Suprapubic skin (tissue), 4 donors: ENCODE measurements at regions not wholly inside any gene's neighbourhood (a gene's known extent, or its start where the extent isn't known, plus 50 kb on each side); places are given as distances from the start of the nearest gene placed in this dataset.

ENCODE experiments used
- DNase-seq, 2 donors: peaks; one replicate each; pipeline ENCODE4 v3.0.0-alpha.2; 2019; ENCODE audit warnings: low spot score in 2 of 2
- H3K27ac ChIP-seq: fragments of 200-600 bp; sonication (generic); one replicate; pipeline ENCODE4 v1.5.1; 2019
- H3K27me3 ChIP-seq: fragments of 200-600 bp; sonication (generic); one replicate; pipeline ENCODE4 v1.5.1; 2019
- H3K36me3 ChIP-seq: fragments of 200-600 bp; sonication (generic); one replicate; pipeline ENCODE4 v1.5.1; 2019
- H3K4me1 ChIP-seq: fragments of 200-600 bp; sonication (generic); one replicate; pipeline ENCODE4 v1.5.1; 2019
- H3K4me3 ChIP-seq: fragments of 200-600 bp; sonication (generic); one replicate; pipeline ENCODE4 v1.5.1; 2019; ENCODE audit warnings: mild to moderate bottlenecking
- H3K9me3 ChIP-seq: fragments of 200-600 bp; sonication (generic); one replicate; pipeline ENCODE4 v1.5.1; 2019
- EP300 ChIP-seq: sonication (generic); formaldehyde crosslinking; IDR thresholded peaks from one replicate; pipeline ENCODE4 v1.6.1; 2017; ENCODE audit warnings: antibody characterized with exemption
- POLR2A ChIP-seq, 2 donors: fragments of 450-650 bp; IDR thresholded peaks; one replicate each; pipeline ENCODE4 v1.6.1; 2017; ENCODE audit warnings: antibody characterized with exemption in 2 of 2, mild to moderate bottlenecking in 2 of 2, moderate library complexity in 2 of 2
- POLR2AphosphoS5 ChIP-seq, 3 donors: sonication (generic); formaldehyde crosslinking; IDR thresholded peaks; one replicate each; pipeline ENCODE4 v1.6.1; 2017; ENCODE audit warnings: antibody characterized with exemption in 3 of 3
- WGBS: methylation state at CpG from one replicate; pipeline ENCODE4 v1.1.5; 2018; 5-methylcytosine and 5-hydroxymethylcytosine counted together
- TF ChIP-seq, protein P1 (sequence below), 2 donors: fragments of 200-600 bp in 1 of 2; fragments of 450-650 bp in 1 of 2; sonication (generic) in 1 of 2; IDR thresholded peaks; one replicate each; pipeline ENCODE4 v1.5.1; 2016 to 2019; ENCODE audit warnings: antibody characterized with exemption in 2 of 2, mild to moderate bottlenecking in 1 of 2, moderate library complexity in 1 of 2

DNA sequence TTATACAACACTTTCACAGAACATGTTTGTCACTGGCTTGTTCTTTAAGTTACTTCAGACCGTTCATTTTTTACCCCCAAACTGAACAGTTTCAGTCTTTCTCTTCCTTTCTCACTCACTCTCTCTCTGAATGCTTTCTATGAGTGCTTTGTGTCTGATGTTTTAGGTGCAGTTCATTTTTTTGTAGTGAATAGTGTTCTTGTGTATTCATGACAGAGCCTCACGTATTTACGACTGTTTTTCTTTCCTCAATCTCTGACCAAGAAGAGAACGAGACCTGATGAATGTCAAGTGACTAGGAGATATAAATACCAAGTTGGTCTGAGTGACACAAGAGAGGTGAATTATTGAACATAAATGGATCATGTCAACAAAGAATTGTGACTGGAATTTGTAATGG, 1525.0 kb upstream of the MIR17HG start:
- TF ChIP-seq POLR2A (IDR thresholded peaks at IDR 0.05) (no peak), POLR2AphosphoS5 (IDR thresholded peaks at IDR 0.05) (no peak), EP300 (no peak)
- TF ChIP-seq, protein P1, sequence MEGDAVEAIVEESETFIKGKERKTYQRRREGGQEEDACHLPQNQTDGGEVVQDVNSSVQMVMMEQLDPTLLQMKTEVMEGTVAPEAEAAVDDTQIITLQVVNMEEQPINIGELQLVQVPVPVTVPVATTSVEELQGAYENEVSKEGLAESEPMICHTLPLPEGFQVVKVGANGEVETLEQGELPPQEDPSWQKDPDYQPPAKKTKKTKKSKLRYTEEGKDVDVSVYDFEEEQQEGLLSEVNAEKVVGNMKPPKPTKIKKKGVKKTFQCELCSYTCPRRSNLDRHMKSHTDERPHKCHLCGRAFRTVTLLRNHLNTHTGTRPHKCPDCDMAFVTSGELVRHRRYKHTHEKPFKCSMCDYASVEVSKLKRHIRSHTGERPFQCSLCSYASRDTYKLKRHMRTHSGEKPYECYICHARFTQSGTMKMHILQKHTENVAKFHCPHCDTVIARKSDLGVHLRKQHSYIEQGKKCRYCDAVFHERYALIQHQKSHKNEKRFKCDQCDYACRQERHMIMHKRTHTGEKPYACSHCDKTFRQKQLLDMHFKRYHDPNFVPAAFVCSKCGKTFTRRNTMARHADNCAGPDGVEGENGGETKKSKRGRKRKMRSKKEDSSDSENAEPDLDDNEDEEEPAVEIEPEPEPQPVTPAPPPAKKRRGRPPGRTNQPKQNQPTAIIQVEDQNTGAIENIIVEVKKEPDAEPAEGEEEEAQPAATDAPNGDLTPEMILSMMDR (IDR thresholded peaks at IDR 0.05): no peak
- no peak overlapping the region for H3K4me3 ChIP-seq
- H3K27ac ChIP-seq: no peak overlapping the region
- WGBS: 43% methylated on average over 4 of the region's 4 CpGs
- H3K27me3 ChIP-seq: no peaks in the 10 kb centered on the region
- peaks cover 6% of the 10 kb centered on the region for H3K9me3 ChIP-seq
- no peak for DNase-seq
- no peaks in the 10 kb centered on the region for H3K36me3 ChIP-seq
- no peaks in the 10 kb centered on the region for H3K4me1 ChIP-seq

DNA sequence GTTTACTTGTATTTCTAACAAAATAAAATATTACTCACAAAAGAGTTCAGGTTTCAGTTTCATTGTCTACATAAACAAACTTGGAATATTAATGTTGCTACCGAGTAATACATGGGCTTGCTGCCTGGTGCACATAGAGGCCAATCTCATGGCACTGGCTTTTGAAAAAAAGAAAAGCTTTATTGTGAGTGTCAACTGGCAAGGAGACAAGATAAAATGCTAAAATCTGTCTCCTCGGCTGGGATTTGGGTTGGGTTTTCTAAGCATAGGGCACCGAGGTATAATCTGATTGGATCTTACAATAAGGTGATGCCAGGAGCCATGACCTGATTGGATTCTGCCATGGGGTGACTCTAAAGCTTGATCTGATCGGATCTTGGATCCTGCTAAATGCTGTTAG, 1519.9 kb upstream of the MIR17HG start:
- Histone ChIP-seq H3K9me3 (no peaks in the 10 kb centered on the region), H3K4me3 (no peak overlapping the region), H3K4me1 (no peaks in the 10 kb centered on the region), H3K36me3 (no peaks in the 10 kb centered on the region), H3K27me3 (no peaks in the 10 kb centered on the region), H3K27ac (no peak overlapping the region)
- no peak for DNase-seq
- WGBS: 57% methylated on average over 4 of the region's 4 CpGs
- TF ChIP-seq EP300: no peak
- TF ChIP-seq POLR2AphosphoS5 (IDR thresholded peaks at IDR 0.05): no peak
- TF ChIP-seq, protein P1 (IDR thresholded peaks at IDR 0.05): no peak
- TF ChIP-seq POLR2A (IDR thresholded peaks at IDR 0.05): no peak

DNA sequence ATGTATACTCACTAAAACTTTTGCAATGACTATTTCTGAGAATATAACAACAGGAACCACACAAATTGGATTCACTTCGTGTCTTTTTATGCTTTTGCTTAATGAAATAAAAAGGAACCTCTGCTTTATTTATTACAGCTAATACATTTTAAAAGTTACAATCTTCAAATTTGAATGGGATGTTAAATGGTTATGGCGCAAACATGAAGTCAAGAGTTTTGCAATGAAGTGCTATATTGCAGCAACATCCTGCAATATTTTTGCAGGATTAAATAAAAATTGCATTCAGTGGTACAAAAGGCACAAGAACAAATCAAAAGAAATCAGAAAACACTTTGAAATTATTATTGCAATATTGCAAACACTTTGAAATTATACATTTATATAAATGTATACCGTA, 1519.0 kb upstream of the MIR17HG start:
- Histone ChIP-seq H3K4me1 (no peaks in the 10 kb centered on the region), H3K27me3 (no peaks in the 10 kb centered on the region), H3K4me3 (no peak overlapping the region), H3K27ac (no peak overlapping the region), H3K36me3 (no peaks in the 10 kb centered on the region), H3K9me3 (no peaks in the 10 kb centered on the region)
- no peak for DNase-seq
- TF ChIP-seq POLR2A (IDR thresholded peaks at IDR 0.05) (no peak), POLR2AphosphoS5 (IDR thresholded peaks at IDR 0.05) (no peak), EP300 (no peak)
- TF ChIP-seq, protein P1 (IDR thresholded peaks at IDR 0.05): no peak
- WGBS: 89% methylated on average over 3 of the region's 3 CpGs

DNA sequence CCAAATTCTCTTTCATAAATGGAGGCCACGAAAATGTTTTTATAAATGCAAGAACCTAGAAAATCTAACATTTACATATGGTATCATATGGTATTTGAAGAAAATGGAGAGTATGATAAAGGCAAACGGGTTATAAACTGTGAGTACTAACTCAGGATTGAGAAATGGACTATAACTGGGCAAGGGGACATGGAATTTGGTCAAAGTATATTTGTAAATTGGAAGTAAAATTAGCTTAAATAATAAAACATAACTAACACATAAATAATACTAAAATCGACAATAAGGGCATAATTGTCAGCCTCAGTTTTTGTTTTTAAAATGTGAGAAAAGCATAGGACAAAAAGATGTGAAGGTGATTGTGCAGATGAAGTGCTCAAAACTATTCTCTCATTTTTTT, 1516.3 kb upstream of the MIR17HG start:
- WGBS: 82% methylated on average over 3 of the region's 3 CpGs
- DNase-seq: no peak

DNA sequence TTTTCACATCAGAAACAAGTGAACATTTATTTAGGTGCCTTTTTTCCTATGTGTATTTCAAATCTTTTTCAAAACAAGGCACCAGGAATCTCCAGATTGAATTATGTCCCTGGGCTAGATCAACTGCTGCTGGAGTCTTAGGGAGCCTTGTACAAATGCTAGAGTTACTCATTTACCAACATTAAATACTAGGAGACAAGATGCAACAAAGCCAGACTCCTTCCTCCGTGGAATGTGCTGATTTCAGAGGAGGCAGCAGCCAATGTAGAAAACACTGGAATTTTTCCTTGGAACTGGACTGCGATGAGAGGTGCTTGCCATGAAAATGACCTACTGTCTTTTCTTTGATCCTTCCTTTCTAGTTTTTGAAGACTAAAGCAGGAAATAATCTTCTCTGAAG, 1514.7 kb upstream of the MIR17HG start:
- DNase-seq: no peak
- no peaks in the 10 kb centered on the region for H3K36me3 ChIP-seq
- H3K9me3 ChIP-seq: no peaks in the 10 kb centered on the region
- H3K4me3 ChIP-seq: no peak overlapping the region
- H3K27ac ChIP-seq: no peak overlapping the region
- no peaks in the 10 kb centered on the region for H3K4me1 ChIP-seq
- no peaks in the 10 kb centered on the region for H3K27me3 ChIP-seq
- 28% methylated on average over 2 of the region's 2 CpGs for WGBS
- TF ChIP-seq POLR2AphosphoS5 (IDR thresholded peaks at IDR 0.05) (no peak), EP300 (no peak), POLR2A (IDR thresholded peaks at IDR 0.05) (no peak)
- TF ChIP-seq, protein P1 (IDR thresholded peaks at IDR 0.05): no peak

More for the DNA sequence above, 1516.3 kb upstream of the MIR17HG start:
- H3K36me3 ChIP-seq: no peaks in the 10 kb centered on the region
- no peak overlapping the region for H3K4me3 ChIP-seq
- H3K27ac ChIP-seq: no peak overlapping the region
- H3K9me3 ChIP-seq: no peaks in the 10 kb centered on the region
- H3K27me3 ChIP-seq: no peaks in the 10 kb centered on the region
- TF ChIP-seq EP300 (no peak), POLR2AphosphoS5 (IDR thresholded peaks at IDR 0.05) (no peak), POLR2A (IDR thresholded peaks at IDR 0.05) (no peak)
- TF ChIP-seq, protein P1 (IDR thresholded peaks at IDR 0.05): no peak
- no peaks in the 10 kb centered on the region for H3K4me1 ChIP-seq
